ENCODE measurements at regions not wholly inside any gene's neighbourhood (a gene's known extent, or its start where the extent isn't known, plus 50 kb on each side); places are given as distances from the start of the nearest gene placed in this dataset.
"Not testable (repeated sequence)": the region's sequence is repeated elsewhere in the genome, so short reads cannot be mapped to it uniquely, and the experiment has no call there.

DNA sequence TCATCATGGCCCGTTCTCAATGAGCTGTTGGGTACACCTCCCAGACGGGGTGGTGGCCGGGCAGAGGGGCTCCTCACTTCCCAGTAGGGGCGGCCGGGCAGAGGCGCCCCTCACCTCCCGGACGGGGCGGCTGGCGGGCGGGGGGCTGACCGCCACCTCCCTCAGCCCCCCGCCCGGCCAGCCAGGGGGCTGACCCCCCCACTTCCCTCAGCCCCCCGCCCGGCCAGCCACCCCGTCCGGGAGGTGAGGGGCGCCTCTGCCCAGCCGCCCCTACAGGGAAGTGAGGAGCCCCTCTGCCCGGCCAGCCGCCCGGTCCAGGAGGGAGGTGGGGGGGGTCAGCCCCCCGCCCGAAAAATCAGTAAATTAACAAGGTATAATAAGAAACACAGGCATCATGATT, 678.2 kb downstream of the PLOD2 start:
- TF ChIP-seq, protein P1, sequence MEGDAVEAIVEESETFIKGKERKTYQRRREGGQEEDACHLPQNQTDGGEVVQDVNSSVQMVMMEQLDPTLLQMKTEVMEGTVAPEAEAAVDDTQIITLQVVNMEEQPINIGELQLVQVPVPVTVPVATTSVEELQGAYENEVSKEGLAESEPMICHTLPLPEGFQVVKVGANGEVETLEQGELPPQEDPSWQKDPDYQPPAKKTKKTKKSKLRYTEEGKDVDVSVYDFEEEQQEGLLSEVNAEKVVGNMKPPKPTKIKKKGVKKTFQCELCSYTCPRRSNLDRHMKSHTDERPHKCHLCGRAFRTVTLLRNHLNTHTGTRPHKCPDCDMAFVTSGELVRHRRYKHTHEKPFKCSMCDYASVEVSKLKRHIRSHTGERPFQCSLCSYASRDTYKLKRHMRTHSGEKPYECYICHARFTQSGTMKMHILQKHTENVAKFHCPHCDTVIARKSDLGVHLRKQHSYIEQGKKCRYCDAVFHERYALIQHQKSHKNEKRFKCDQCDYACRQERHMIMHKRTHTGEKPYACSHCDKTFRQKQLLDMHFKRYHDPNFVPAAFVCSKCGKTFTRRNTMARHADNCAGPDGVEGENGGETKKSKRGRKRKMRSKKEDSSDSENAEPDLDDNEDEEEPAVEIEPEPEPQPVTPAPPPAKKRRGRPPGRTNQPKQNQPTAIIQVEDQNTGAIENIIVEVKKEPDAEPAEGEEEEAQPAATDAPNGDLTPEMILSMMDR (IDR thresholded peaks at IDR 0.05) = not testable (repeated sequence)
- TF ChIP-seq POLR2A (IDR thresholded peaks at IDR 0.05) = not testable (repeated sequence)

Data from body of pancreas (tissue), 4 donors.